Peyer's patch (tissue), 4 donors: ENCODE measurements at regions not wholly inside any gene's neighbourhood (a gene's known extent, or its start where the extent isn't known, plus 50 kb on each side); places are given as distances from the start of the nearest gene placed in this dataset.

Experiments used
- POLR2A ChIP-seq, 2 donors: fragments of 450-650 bp; IDR thresholded peaks; one replicate each; pipeline ENCODE4 v1.5.1; 2017; ENCODE audit warnings: antibody characterized with exemption in 2 of 2, mild to moderate bottlenecking in 2 of 2, moderate library complexity in 2 of 2
- TF ChIP-seq, protein P1 (sequence below), 6 experiments: fragments of 450-650 bp in 4 of 6; fragments of 200-600 bp in 2 of 6; sonication (generic) in 1 of 6; IDR thresholded peaks; one replicate each; pipeline ENCODE4 v1.5.1; 2017 to 2019; ENCODE audit warnings: antibody characterized with exemption in 6 of 6, mild to moderate bottlenecking in 3 of 6, moderate library complexity in 1 of 6

DNA sequence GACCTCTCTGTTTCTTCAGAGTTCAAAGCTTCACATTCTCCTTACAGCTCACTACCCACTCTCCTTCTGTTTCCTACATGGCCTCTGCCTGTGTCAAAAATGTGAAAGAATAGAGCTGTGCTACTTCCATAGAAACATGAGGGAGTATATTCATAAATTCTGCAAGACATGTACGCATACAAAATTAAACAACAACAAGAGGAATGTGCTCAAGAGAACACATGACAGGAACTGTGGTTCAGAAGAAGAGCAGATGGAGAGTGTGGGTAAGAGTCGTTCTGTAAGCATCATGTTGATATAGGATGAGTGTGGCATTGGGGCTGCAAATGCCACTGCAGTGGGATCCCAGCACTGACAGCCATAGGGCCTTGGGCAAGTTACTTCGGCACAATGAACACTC is 266.6 kb upstream of the SASH1 start:
- TF ChIP-seq POLR2A (IDR thresholded peaks at IDR 0.05) = no peak
- TF ChIP-seq, protein P1, sequence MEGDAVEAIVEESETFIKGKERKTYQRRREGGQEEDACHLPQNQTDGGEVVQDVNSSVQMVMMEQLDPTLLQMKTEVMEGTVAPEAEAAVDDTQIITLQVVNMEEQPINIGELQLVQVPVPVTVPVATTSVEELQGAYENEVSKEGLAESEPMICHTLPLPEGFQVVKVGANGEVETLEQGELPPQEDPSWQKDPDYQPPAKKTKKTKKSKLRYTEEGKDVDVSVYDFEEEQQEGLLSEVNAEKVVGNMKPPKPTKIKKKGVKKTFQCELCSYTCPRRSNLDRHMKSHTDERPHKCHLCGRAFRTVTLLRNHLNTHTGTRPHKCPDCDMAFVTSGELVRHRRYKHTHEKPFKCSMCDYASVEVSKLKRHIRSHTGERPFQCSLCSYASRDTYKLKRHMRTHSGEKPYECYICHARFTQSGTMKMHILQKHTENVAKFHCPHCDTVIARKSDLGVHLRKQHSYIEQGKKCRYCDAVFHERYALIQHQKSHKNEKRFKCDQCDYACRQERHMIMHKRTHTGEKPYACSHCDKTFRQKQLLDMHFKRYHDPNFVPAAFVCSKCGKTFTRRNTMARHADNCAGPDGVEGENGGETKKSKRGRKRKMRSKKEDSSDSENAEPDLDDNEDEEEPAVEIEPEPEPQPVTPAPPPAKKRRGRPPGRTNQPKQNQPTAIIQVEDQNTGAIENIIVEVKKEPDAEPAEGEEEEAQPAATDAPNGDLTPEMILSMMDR (IDR thresholded peaks at IDR 0.05) = no peak
